T-helper 17 cell (primary cell): ENCODE measurements at regions not wholly inside any gene's neighbourhood (a gene's known extent, or its start where the extent isn't known, plus 50 kb on each side); places are given as distances from the start of the nearest gene placed in this dataset.

ENCODE experiments used
- ATAC-seq: fragments of 150-1000 bp; cut with Tn5 transposase; 2 replicates; pipeline ENCODE4 v1.10.0; 2021; ENCODE audit warnings: mild to moderate bottlenecking, moderate library complexity
- DNase-seq, 3 donors: peaks; one replicate each; pipeline versions ENCODE4 v3.0.0 to v3.0.0-alpha.2; 2020 to 2021
- H3K9me3 ChIP-seq: one replicate; pipeline ENCODE4 v1.7.0; 2013; ENCODE audit warnings: low read length, mild to moderate bottlenecking; ENCODE audit not compliant: control insufficient read depth, poor library complexity, severe bottlenecking
- H3K27ac Mint-ChIP-seq: one replicate; pipeline ENCODE4 v1.8.0; 2022; ENCODE audit warnings: mild to moderate bottlenecking, moderate library complexity, mixed read lengths
- H3K27me3 Mint-ChIP-seq: one replicate; pipeline ENCODE4 v1.8.0; 2022; ENCODE audit warnings: mixed read lengths
- H3K36me3 Mint-ChIP-seq: one replicate; pipeline ENCODE4 v1.8.0; 2022; ENCODE audit warnings: low read depth, mixed read lengths
- H3K4me1 Mint-ChIP-seq: one replicate; pipeline ENCODE4 v1.8.0; 2022; ENCODE audit warnings: mild to moderate bottlenecking, mixed read lengths
- H3K4me3 Mint-ChIP-seq: one replicate; pipeline ENCODE4 v1.8.0; 2022; ENCODE audit warnings: mild to moderate bottlenecking, moderate library complexity, mixed read lengths

GRCh38 chr1:94727846-94728715 is 92.1 kb upstream of the SLC44A3 start:
- ATAC-seq (no peak), DNase-seq (no peak)
- H3K27ac Mint-ChIP-seq = no peak overlapping the region
- H3K4me1 Mint-ChIP-seq = no peaks in the 10 kb centered on the region
- H3K9me3 ChIP-seq = no peaks in the 10 kb centered on the region
- H3K4me3 Mint-ChIP-seq = no peak overlapping the region
- H3K36me3 Mint-ChIP-seq = no peaks in the 10 kb centered on the region
- H3K27me3 Mint-ChIP-seq = peaks cover 12% of the 10 kb centered on the region

- no peaks in the 10 kb centered on the region for H3K36me3 Mint-ChIP-seq
- no peaks in the 10 kb centered on the region for H3K9me3 ChIP-seq
- H3K4me1 Mint-ChIP-seq = peaks cover 3% of the 10 kb centered on the region
- H3K27me3 Mint-ChIP-seq = peaks cover 17% of the 10 kb centered on the region
- no peak overlapping the region for H3K4me3 Mint-ChIP-seq
- ATAC-seq (no peak), DNase-seq (no peak)
- no peak overlapping the region for H3K27ac Mint-ChIP-seq
Observed at GRCh38 chr1:94726981-94727685, 93.0 kb upstream of the SLC44A3 start.

GRCh38 chr1:94725566-94725965 is 94.6 kb upstream of the SLC44A3 start:
- Mint-ChIP-seq H3K4me3 (no peak overlapping the region), H3K27ac (no peak overlapping the region), H3K27me3 (peaks cover 26% of the 10 kb centered on the region), H3K4me1 (peaks cover 3% of the 10 kb centered on the region), H3K36me3 (no peaks in the 10 kb centered on the region)
- ATAC-seq (no peak), DNase-seq (no peak)
- H3K9me3 ChIP-seq = no peaks in the 10 kb centered on the region

- H3K27me3 Mint-ChIP-seq = peaks cover 31% of the 10 kb centered on the region
- H3K36me3 Mint-ChIP-seq = no peaks in the 10 kb centered on the region
- no peak overlapping the region for H3K4me3 Mint-ChIP-seq
- ATAC-seq = no peak
- H3K4me1 Mint-ChIP-seq = peaks cover 3% of the 10 kb centered on the region
- no peaks in the 10 kb centered on the region for H3K9me3 ChIP-seq
- DNase-seq = no peak
- H3K27ac Mint-ChIP-seq = no peak overlapping the region
Observed at GRCh38 chr1:94723894-94724293, 96.3 kb upstream of the SLC44A3 start.

GRCh38 chr1:94723463-94723862 is 96.7 kb upstream of the SLC44A3 start:
- no peak overlapping the region for H3K27ac Mint-ChIP-seq
- H3K36me3 Mint-ChIP-seq = no peaks in the 10 kb centered on the region
- no peaks in the 10 kb centered on the region for H3K9me3 ChIP-seq
- H3K4me3 Mint-ChIP-seq = no peak overlapping the region
- no peak for ATAC-seq
- peaks cover 3% of the 10 kb centered on the region for H3K4me1 Mint-ChIP-seq
- no peak for DNase-seq
- H3K27me3 Mint-ChIP-seq = peaks cover 31% of the 10 kb centered on the region

GRCh38 chr1:94722181-94722580 is 98.0 kb upstream of the SLC44A3 start:
- H3K4me1 Mint-ChIP-seq = peaks cover 3% of the 10 kb centered on the region
- H3K4me3 Mint-ChIP-seq = no peak overlapping the region
- DNase-seq (no peak), ATAC-seq (no peak)
- no peaks in the 10 kb centered on the region for H3K36me3 Mint-ChIP-seq
- H3K27me3 Mint-ChIP-seq = peaks cover 31% of the 10 kb centered on the region
- no peak overlapping the region for H3K27ac Mint-ChIP-seq
- H3K9me3 ChIP-seq = no peaks in the 10 kb centered on the region

GRCh38 chr1:94721240-94721639 is 98.9 kb upstream of the SLC44A3 start:
- ATAC-seq (peak; percentile 75), DNase-seq (no peak)
- no peaks in the 10 kb centered on the region for H3K9me3 ChIP-seq
- H3K27me3 Mint-ChIP-seq = peaks cover 31% of the 10 kb centered on the region
- peaks cover 3% of the 10 kb centered on the region for H3K4me1 Mint-ChIP-seq
- H3K36me3 Mint-ChIP-seq = no peaks in the 10 kb centered on the region
- no peak overlapping the region for H3K27ac Mint-ChIP-seq
- H3K4me3 Mint-ChIP-seq = no peak overlapping the region

GRCh38 chr1:94719926-94720793 is 100.0 kb upstream of the SLC44A3 start:
- ATAC-seq = peak; percentile 60
- Mint-ChIP-seq H3K4me1 (peaks cover 3% of the 10 kb centered on the region), H3K27ac (no peak overlapping the region), H3K27me3 (peaks cover 31% of the 10 kb centered on the region), H3K36me3 (no peaks in the 10 kb centered on the region), H3K4me3 (no peak overlapping the region)
- no peak for DNase-seq
- no peaks in the 10 kb centered on the region for H3K9me3 ChIP-seq

GRCh38 chr1:94716965-94717364 is 103.2 kb upstream of the SLC44A3 start:
- Mint-ChIP-seq H3K36me3 (no peaks in the 10 kb centered on the region), H3K4me1 (no peaks in the 10 kb centered on the region), H3K4me3 (no peak overlapping the region), H3K27me3 (peaks cover 35% of the 10 kb centered on the region), H3K27ac (no peak overlapping the region)
- no peak for ATAC-seq
- DNase-seq = no peak
- H3K9me3 ChIP-seq = no peaks in the 10 kb centered on the region

GRCh38 chr1:94715321-94715720 is 104.8 kb upstream of the SLC44A3 start:
- no peaks in the 10 kb centered on the region for H3K9me3 ChIP-seq
- H3K27ac Mint-ChIP-seq = no peak overlapping the region
- H3K36me3 Mint-ChIP-seq = no peaks in the 10 kb centered on the region
- ATAC-seq (no peak), DNase-seq (no peak)
- H3K4me3 Mint-ChIP-seq = no peak overlapping the region
- no peaks in the 10 kb centered on the region for H3K4me1 Mint-ChIP-seq
- H3K27me3 Mint-ChIP-seq = peaks cover 24% of the 10 kb centered on the region

- no peak for ATAC-seq
- H3K9me3 ChIP-seq = no peaks in the 10 kb centered on the region
- no peak for DNase-seq
- Mint-ChIP-seq H3K4me1 (no peaks in the 10 kb centered on the region), H3K36me3 (no peaks in the 10 kb centered on the region), H3K27ac (no peak overlapping the region), H3K27me3 (peaks cover 18% of the 10 kb centered on the region), H3K4me3 (no peak overlapping the region)
Observed at GRCh38 chr1:94714552-94714951, 105.6 kb upstream of the SLC44A3 start.

- Mint-ChIP-seq H3K4me3 (no peak overlapping the region), H3K27me3 (peaks cover 22% of the 10 kb centered on the region), H3K36me3 (no peaks in the 10 kb centered on the region), H3K27ac (no peak overlapping the region), H3K4me1 (no peaks in the 10 kb centered on the region)
- ATAC-seq (no peak), DNase-seq (no peak)
- H3K9me3 ChIP-seq = no peaks in the 10 kb centered on the region
Observed at GRCh38 chr1:94714152-94714551, 106.0 kb upstream of the SLC44A3 start.
